HG03571 (cell line): ENCODE measurements at regions not wholly inside any gene's neighbourhood (a gene's known extent, or its start where the extent isn't known, plus 50 kb on each side); places are given as distances from the start of the nearest gene placed in this dataset.

ENCODE experiments used
- ATAC-seq: cut with Tn5 transposase; IDR thresholded peaks from one replicate; pipeline ENCODE4 v1.9.1; 2021; ENCODE audit not compliant: unreplicated experiment

- no peak for ATAC-seq
Measured at GRCh38 chr1:29520571-29521437, 284.5 kb downstream of the PTPRU start.

GRCh38 chr1:29519788-29520110 lies 283.4 kb downstream of the PTPRU start:
- ATAC-seq, result no peak

GRCh38 chr1:29519108-29519787 lies 282.9 kb downstream of the PTPRU start:
- no peak for ATAC-seq

- ATAC-seq, result no peak
Measured at GRCh38 chr1:29518183-29518835, 282.0 kb downstream of the PTPRU start.

GRCh38 chr1:29517251-29518086 lies 281.1 kb downstream of the PTPRU start:
- ATAC-seq, result no peak

- ATAC-seq, result no peak
Measured at GRCh38 chr1:29516063-29516820, 279.9 kb downstream of the PTPRU start.

- ATAC-seq, result no peak
Measured at GRCh38 chr1:29515170-29515955, 279.0 kb downstream of the PTPRU start.

- no peak for ATAC-seq
Measured at GRCh38 chr1:29514361-29515169, 278.2 kb downstream of the PTPRU start.

- ATAC-seq, result no peak
Measured at GRCh38 chr1:29513357-29513756, 277.0 kb downstream of the PTPRU start.

GRCh38 chr1:29511436-29511835 lies 275.1 kb downstream of the PTPRU start:
- ATAC-seq, result no peak

- no peak for ATAC-seq
Measured at GRCh38 chr1:29508458-29509107, 272.3 kb downstream of the PTPRU start.

- ATAC-seq, result no peak
Measured at GRCh38 chr1:29506678-29507225, 270.4 kb downstream of the PTPRU start.

GRCh38 chr1:29505532-29506220 lies 269.4 kb downstream of the PTPRU start:
- no peak for ATAC-seq

- ATAC-seq, result no peak
Measured at GRCh38 chr1:29504709-29505410, 268.5 kb downstream of the PTPRU start.

- no peak for ATAC-seq
Measured at GRCh38 chr1:29504196-29504595, 267.9 kb downstream of the PTPRU start.

- ATAC-seq, result no peak
Measured at GRCh38 chr1:29502911-29503840, 266.9 kb downstream of the PTPRU start.
